ENCODE measurements at regions not wholly inside any gene's neighbourhood (a gene's known extent, or its start where the extent isn't known, plus 50 kb on each side); places are given as distances from the start of the nearest gene placed in this dataset.

DNA sequence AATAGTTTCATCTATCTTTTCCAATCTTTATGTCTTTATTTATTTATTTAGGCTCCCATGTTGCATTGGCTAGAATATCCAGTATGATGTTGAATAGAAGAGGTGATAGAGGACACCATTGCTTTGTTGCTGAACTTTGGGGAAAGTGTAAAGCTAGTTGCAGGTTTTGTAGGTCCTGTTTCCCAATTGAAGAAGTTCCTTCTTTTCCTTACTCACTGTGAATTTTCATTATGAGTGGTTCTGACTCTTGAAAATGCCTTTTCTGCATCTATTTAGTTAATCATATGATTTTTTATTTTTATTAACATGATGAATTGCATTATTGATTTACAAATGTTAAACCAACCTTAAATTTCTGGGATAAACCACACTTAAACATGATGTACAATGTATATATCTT, 58.9 kb upstream of the NR3C1 start:
- Histone ChIP-seq H4K8ac (ENCODE audit: extremely low read depth, insufficient read depth, low read length) (no peak overlapping the region), H3K9me3 (ENCODE audit: insufficient read depth in 2 of 2, low read depth in 1 of 2, low read length in 1 of 2) (no peaks in the 10 kb centered on the region), H2AFZ (ENCODE audit: low read length) (no peak overlapping the region), H3K23me2 (ENCODE audit: low read depth, low read length) (no peaks in the 10 kb centered on the region), H3K14ac (ENCODE audit: insufficient read length) (no peak overlapping the region), H3K23ac (ENCODE audit: insufficient read length) (no peak overlapping the region), H3K4ac (replicated peaks; ENCODE audit: insufficient read length, low read depth, low read length) (no peak overlapping the region), H3K4me3 (ENCODE audit: extremely low read depth in 1 of 4, insufficient read depth in 2 of 4, low read depth in 3 of 4, low read length in 4 of 4) (no peak overlapping the region), H3K4me2 (ENCODE audit: insufficient read depth in 1 of 2, low read depth in 2 of 2, low read length in 2 of 2) (no peak overlapping the region), H3K56ac (replicated peaks; ENCODE audit: insufficient read length, low read depth, low read length) (no peak overlapping the region), H2AK5ac (ENCODE audit: low read depth, low read length) (no peak overlapping the region), H3K27ac (ENCODE audit: low read depth, low read length) (no peak overlapping the region), H3K27me3 (replicated peaks in 1 of 4; ENCODE audit: control insufficient read depth in 3 of 4, extremely low read depth in 1 of 4, insufficient read depth in 3 of 4, low read length in 3 of 4) (no peaks in the 10 kb centered on the region), H4K5ac (ENCODE audit: insufficient read length, low read depth, low read length) (no peak overlapping the region), H3K79me1 (ENCODE audit: low read depth, low read length) (no peaks in the 10 kb centered on the region), H3K36me3 (ENCODE audit: control insufficient read depth in 2 of 4, insufficient read depth in 4 of 4, low read length in 3 of 4) (no peaks in the 10 kb centered on the region), H3K79me2 (ENCODE audit: control insufficient read depth in 1 of 2, insufficient read depth in 2 of 2, low read length in 2 of 2) (no peaks in the 10 kb centered on the region), H2BK15ac (ENCODE audit: low read length) (no peak overlapping the region), H2BK120ac (replicated peaks; ENCODE audit: low read depth, low read length) (no peak overlapping the region), H4K20me1 (replicated peaks in 1 of 2; ENCODE audit: control insufficient read depth in 1 of 2, insufficient read depth in 2 of 2, low read length in 2 of 2) (no peaks in the 10 kb centered on the region), H2BK12ac (ENCODE audit: low read depth, low read length) (no peak overlapping the region), H4K91ac (replicated peaks; ENCODE audit: insufficient read length, low read length) (no peak overlapping the region), H3K9ac (replicated peaks in 1 of 4; ENCODE audit: extremely low read depth in 1 of 4, low read depth in 3 of 4, low read length in 3 of 4) (no peak overlapping the region), H2BK5ac (ENCODE audit: low read depth, low read length) (no peak overlapping the region), H2BK20ac (ENCODE audit: low read length) (no peak overlapping the region), H3K4me1 (replicated peaks in 1 of 4; ENCODE audit: control insufficient read depth in 3 of 4, insufficient read depth in 4 of 4, low read length in 3 of 4) (no peaks in the 10 kb centered on the region), H3K18ac (ENCODE audit: extremely low read depth, low read length) (no peak overlapping the region)
- CTCF ChIA-PET (ENCODE audit: partially characterized antibody) = no interaction called here
- TF ChIP-seq, protein P1, sequence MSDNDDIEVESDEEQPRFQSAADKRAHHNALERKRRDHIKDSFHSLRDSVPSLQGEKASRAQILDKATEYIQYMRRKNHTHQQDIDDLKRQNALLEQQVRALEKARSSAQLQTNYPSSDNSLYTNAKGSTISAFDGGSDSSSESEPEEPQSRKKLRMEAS (IDR thresholded peaks at IDR 0.05) = no peak
- no peak for TF ChIP-seq EZH2 (IDR thresholded peaks at IDR 0.05; ENCODE audit: low read depth, low read length, severe bottlenecking)
- no peak for TF ChIP-seq CHD1 (IDR thresholded peaks at IDR 0.05; ENCODE audit: low read depth, low read length)
- no peak for TF ChIP-seq KDM1A (IDR thresholded peaks at IDR 0.05; ENCODE audit: borderline replicate concordance, low read length)
- no peak for TF ChIP-seq RNF2 (IDR thresholded peaks at IDR 0.05; ENCODE audit: borderline replicate concordance, low read depth, low read length, missing control alignments, poor library complexity, severe bottlenecking)
- TF ChIP-seq TEAD4 (IDR thresholded peaks at IDR 0.05; ENCODE audit: low read depth, low read length) = no peak
- no peak for TF ChIP-seq TAF1 (IDR thresholded peaks at IDR 0.05; ENCODE audit: low read depth, low read length)
- TF ChIP-seq FOSL1 (IDR thresholded peaks at IDR 0.05; ENCODE audit: insufficient read depth, low read depth, low read length) = no peak
- no peak for TF ChIP-seq EP300 (IDR thresholded peaks at IDR 0.05; ENCODE audit: borderline replicate concordance in 1 of 2, low read depth in 2 of 2, low read length in 2 of 2)
- no peak for TF ChIP-seq YY1 (IDR thresholded peaks at IDR 0.05; ENCODE audit: low read depth, low read length)
- DNase-seq (ENCODE audit: low read depth in 1 of 2, low spot score in 2 of 2) (no peak), FAIRE-seq (no peak)
- POLR2A ChIA-PET (ENCODE audit: partially characterized antibody) = no interaction called here
